ENCODE measurements at regions not wholly inside any gene's neighbourhood (a gene's known extent, or its start where the extent isn't known, plus 50 kb on each side); places are given as distances from the start of the nearest gene placed in this dataset.

- DNase-seq, result no peak
Observed at GRCh38 chr9:107431461-107431860, 58.1 kb downstream of the KLF4 start.

- no peak for DNase-seq
Observed at GRCh38 chr9:107430071-107430470, 59.5 kb downstream of the KLF4 start.

DNA sequence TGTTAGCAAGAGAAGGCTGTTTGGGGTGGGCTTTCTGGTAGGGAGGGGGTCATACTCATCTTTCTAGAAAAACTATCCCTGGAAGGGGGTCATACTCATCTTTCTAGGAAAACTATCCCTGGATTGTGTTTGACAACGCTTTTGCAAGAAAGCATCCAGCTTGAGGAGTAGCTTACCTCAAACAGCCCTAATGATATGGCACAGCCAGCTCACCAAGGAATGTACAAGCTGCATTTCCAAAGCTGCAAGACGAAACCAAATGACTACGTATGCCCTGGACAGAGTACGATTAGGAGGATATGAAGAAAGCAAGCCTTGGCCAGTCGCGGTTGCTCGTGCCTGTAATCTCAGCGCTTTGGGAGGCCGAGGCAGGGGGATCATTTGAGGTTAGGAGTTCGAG is 63.4 kb downstream of the KLF4 start:
- no peak for DNase-seq

GRCh38 chr9:107425101-107426025 is 64.2 kb downstream of the KLF4 start:
- peak; percentile 70 for DNase-seq

DNA sequence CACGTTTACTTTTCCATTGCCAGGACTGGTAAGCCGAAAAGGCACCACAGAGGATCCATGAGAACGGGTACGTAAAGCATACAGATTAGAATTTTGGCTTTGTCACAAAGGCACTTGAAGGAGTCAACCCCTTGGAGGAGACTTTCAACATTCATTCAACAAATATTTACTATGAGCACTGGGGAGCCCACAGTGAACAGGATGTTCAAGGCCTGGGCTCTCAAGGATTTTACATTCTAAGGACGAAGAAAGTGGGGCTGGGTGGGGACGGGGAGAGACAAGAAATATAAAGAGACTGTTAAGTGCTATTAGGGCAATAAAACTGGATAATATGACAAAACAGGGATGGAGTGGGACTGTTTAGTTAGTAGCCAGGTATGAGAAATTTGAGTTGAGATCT is 66.0 kb downstream of the KLF4 start:
- DNase-seq, result no peak

DNA sequence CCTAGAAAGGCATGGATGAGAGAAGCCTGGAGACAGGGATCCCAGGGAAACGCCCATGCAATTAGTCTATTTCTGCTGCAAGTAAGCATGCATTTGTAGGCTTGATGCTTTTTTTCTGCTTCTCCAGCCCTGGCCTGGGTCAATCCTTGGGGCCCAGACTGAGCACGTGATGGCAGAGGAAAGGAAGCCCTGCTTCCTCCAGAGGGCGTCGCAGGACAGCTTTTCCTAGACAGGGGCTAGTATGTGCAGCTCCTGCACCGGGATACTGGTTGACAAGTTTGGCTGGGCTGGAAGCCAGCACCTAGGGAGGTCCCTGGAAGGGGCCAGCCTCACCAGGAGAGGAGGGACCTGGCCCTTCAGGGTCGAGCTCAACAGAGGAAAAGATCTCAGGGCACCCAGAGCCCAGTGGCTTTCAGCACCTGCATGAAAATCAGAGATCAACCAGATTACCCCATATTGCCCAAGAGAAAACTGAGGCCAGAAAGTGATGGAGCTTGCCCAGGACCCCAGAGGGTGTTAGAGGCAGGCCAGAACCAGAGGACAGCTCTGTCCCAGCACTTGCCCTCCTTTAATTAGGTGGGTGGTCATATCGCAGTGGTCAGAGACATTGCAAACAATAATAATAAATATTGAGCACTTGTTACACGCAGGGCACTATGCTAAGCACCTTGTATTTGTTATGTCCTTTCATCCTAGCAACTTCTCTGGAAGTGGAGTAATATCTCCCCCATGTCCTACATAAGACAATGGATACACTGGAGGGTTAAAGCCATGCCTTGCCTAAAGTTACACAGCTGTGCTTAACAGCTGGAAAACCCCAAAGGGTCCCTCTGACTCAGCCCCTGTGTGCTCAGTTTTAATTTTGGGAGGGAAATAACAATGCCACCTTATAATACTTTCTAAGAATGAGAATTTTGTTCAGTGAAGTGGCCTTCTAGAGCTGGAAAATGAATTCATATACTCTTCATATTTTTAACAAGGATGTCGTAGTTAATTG is 67.1 kb downstream of the KLF4 start:
- DNase-seq, result peak; percentile 60

DNA sequence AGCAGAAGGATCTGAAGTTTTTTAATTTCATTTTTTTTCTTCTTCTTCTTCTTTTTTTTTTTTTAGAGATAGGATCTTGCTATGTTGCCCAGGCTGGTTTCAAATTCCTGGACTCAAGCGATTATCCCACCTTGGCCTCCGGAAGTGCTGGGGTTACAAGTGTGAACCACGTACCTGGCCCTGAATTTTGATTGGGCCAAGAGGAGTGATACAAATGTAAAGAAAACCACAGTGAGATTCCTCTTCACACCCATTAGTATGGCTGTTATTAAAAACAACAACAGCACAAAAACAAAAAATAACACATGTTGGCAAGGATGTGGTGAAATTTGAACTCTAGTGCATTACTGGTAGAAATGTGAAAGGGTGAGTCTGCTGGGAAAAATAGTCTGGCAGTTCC is 79.1 kb downstream of the KLF4 start:
- no peak for DNase-seq

DNA sequence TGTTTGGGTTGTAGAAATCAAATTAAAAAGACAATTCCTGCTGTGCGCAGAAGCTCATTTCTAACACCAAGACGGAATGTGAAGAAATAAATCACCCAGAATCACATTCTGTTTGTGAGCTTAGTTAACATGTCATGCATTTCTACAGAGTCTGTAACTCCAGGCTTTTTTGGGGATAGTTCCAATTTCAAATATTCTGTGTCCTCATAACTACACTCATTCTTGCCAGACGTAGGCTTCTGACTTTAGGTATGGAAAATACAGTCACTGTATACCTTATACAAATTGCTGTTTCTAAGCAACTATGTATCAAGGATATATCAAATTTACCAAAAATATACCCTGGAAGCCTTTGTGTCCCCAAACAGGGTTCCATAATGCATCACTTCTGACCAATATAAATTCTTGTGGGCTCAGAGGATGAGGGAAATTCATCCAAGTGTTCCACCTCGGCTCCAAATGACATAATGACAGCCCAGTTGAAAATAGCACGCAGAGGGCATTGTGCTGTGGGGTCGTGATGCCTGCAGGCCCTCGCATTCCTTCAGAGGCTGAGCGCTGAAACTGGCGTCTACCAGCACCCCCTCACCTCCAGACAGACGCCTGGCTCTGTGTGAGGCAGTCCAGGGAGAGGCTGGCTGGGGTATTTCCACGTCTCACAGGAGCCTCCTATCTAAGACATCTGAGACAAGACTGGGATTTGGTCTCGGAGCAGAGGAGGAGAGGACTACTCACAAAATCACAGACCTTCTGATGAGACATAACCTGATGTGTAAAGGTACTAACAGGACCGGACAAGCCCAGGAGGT is 79.8 kb downstream of the KLF4 start:
- no peak for DNase-seq

DNA sequence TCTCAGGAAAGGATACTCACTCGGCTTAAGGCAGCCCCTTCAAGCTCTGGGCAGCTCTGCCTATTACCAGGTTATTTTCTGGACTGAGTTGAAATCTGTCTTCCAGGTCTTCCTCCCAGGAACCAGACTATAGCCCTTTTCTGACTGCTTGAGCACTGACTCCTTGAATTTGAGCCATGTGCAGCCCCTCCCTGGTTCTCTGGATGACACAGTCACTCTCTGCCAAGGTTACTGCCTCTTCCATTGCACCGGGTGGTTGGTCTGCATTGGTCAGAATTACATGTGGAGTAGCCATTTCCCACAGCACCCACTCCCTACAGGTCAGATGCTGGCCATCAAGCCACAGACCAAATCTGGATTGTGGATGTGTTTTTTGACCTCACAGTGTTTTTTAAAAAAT is 81.9 kb downstream of the KLF4 start:
- DNase-seq, result no peak

DNA sequence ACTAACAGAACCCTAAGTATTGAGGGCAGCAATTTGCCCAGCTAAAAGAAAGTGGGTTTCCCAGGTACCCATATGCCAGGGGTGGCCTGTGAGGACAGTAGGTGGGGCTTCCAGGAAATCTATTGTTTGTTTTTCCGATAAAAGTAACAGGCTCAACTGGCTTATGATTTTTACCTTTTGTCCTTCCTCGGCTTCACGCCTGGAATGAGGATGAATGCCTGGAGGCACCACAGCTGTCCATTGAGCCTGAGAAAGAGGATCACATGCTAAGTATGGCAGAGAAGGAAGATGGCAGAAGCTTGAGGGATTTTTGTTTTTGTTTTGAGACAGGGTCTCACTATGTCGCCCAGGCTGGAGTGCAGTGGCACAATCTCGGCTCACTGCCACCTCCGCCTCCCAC is 84.1 kb downstream of the KLF4 start:
- no peak for DNase-seq

DNA sequence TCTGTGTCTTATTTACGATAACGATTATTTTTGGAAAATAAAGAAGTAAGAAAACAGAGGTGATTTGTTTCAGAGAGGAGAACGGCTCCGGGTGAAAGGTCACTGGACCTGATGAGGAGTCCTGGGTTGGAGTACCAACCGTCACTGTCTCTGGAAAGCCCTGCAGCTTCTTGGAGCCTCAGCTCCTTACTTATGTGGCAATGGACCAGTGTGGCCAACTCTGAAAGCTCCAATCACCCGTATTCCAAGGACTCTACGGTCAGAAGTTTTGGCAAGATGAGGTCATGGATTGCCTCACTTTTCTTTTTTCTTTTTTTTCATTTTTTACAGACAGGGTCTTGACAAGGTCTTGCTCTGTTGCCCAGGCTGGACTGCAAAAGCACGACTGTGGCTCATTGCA is 84.8 kb downstream of the KLF4 start:
- DNase-seq, result no peak

- DNase-seq, result no peak
Observed at GRCh38 chr9:107404161-107404560, 85.4 kb downstream of the KLF4 start.

- DNase-seq, result peak; percentile 1
Observed at GRCh38 chr9:107397076-107398044, 92.2 kb downstream of the KLF4 start.

DNA sequence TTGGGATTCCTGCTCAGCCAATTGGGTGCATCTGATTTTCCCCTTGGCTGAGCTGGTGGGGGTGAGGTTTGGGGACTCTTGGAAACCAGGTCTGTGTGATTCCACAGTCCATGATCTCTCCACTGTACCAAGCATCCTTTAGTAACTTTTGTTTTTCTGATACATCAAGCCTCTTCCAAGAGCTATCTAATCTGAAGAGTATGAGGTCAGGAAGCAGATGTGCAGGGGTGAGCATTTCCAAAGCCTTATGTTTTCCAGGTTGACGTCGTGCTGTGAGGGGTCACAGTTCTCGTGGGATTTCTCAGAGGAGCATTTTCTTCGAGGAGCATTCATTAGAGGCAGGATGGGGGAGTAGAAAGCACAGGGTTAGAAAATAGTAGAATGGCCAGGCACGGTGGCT is 95.3 kb downstream of the KLF4 start:
- no peak for DNase-seq

DNA sequence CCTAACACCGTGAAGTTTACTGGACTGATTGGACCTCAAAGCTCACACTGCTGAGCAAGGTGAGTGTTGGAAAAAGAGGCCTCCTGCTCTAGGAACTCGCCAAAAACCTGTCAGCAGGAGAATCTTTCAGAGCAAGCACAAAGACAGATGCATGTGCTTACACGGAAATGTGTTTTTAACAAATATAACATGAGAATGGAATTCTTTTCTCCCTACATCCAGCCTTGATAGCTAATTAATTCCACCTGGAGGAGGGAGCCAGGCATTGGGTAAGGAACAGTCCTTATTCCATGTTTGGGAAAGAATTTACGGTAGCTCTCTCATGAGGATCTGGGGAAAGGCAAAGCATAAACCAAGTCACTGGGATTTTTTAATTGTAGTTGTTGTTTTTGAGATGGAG is 98.8 kb downstream of the KLF4 start:
- DNase-seq, result no peak

- DNase-seq, result no peak
Observed at GRCh38 chr9:107390279-107390678, 99.3 kb downstream of the KLF4 start.

GRCh38 chr9:107389617-107390071 is 99.9 kb downstream of the KLF4 start:
- no peak for DNase-seq

- no peak for DNase-seq
Observed at GRCh38 chr9:107388890-107389289, 100.7 kb downstream of the KLF4 start.

DNA sequence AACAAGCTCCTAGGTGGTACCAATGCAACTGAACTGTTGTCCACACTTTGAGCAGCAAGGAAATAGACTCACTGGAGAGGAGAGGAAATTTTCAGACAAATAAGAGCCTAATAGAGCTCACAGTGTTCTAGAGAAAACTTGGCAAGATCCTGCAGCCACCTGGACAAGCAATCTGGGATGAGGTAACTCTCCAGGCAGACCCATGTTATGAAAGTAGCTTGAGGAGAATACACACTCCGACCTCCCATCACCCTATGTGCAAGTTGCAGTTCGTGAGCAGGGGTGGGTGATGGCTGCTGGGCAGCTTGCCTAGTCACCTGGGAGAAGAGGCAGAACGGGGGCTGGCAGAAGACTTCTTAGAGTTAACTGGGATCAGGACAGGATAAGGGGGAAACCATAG is 102.2 kb downstream of the KLF4 start:
- DNase-seq, result no peak

- DNase-seq, result no peak
Observed at GRCh38 chr9:107386396-107386795, 103.2 kb downstream of the KLF4 start.
